H4 (cell line): ENCODE measurements at regions not wholly inside any gene's neighbourhood (a gene's known extent, or its start where the extent isn't known, plus 50 kb on each side); places are given as distances from the start of the nearest gene placed in this dataset.

ENCODE experiments used
- DNase-seq: peaks from one replicate; pipeline ENCODE4 v3.0.0-alpha.2; 2015; ENCODE audit warnings: low spot score

DNA sequence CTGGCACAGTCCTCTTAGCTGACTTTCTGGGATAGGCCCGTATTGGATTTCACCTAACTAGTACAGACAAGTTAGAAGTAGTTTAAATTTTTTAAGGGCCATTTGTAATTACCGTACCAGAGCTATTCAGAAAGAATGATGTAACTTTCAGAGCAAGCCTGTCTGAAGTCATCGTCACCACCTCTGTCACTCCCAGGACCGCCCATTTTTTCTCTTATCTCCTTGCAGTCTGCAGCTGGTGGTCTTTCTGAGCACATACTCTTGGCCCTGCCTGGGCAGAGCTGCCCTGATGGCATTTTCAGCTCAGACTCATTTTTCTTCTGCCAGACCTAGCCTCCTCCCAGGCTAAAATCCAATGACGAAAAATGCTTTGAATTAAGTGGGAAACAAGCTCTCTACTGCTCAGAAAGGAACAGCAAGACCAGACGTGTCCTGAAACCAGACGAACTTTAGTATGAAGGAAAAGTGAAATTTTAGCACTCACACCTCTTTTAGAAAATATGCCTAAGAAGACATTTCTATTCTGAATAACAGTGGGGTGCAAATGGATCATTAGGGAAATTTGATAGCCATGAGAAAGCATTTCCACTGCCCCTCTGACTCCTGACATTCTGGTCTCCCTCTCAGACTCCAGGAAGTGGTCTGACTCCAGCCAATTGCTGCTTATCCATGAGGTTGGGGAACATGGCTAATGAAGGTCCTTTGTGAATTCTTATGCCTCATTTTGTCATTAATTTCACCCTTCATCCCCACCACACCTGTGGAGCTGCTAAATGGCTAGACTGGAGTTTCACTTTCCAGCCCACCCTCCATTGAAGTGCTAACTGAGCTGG is 162.4 kb upstream of the GYPA start:
- DNase-seq, result no peak

DNA sequence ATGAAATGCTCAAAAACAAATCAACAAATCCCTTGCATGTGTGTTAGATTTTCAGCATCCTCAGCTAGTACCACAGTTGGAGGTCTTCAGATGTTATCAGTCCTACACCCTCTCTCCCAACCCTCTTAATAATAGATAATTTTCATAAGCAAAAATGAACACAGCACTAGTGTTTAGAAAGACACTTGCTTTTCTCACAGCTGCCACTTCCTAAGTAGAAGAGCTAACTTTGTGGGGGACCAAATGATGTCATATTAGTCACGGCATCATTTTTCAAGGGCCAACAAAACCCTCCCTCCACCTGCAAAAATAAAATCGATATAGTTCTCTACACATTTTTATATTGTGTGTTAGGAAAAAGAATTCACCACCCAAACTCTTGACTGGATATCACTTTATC is 163.5 kb upstream of the GYPA start:
- no peak for DNase-seq

DNA sequence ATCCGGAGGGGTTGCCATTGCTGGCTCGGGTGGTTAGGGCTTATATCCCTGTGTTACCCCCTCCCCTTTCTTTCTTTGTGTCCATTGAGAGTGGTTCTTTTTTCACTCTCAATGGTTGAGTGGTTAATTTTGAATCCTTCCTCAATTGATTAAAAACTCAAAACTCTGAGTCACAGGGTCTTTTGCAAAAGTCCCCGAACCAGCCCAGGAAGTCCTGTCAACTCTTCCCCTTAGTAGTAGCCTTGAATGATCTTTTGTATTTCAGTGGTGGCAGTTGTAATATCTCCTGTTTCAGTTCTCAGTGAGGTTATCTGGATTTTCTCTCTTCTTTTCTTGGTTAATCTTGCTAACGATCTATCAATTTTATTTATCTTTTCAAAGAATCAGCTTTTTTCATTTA is 170.0 kb upstream of the GYPA start:
- no peak for DNase-seq

DNA sequence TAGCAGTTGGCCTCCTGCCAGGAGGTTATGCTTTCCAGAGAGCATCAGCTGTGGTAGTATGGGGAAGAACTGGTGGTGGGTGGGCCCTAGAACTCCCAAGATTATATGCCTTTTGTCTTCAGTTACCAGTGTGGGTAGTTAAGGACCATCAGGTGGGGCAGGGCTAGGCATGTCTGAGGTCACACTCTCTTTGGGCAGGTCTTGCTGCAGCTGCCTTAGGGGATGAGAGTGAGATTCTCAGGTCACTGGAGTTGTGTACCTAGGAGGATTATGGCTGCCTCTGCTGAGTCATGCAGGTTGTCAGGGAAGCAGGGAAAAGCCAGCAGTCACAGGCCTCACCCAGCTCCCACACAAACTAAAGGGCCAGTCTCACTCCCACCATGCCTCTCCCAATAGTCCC is 172.9 kb upstream of the GYPA start:
- no peak for DNase-seq

DNA sequence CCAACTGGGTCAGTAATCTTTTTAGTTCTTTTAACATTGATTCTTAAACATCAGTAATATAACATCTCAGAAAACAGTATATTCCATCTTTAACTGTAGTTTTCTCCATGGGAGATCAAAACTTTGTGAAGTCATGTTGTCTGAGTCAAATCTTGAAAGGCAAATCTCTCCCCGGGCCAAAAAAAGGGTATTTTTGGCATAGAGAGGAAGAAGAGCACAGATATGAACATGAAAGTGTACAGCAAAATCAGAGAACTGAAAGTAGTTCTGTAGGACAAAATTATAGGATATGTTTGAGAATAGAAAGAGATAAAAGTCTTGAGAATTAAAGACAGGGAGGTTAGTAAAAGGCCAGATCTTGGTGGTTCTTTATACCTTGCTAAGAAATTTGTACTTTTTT is 176.4 kb upstream of the GYPA start:
- no peak for DNase-seq

DNA sequence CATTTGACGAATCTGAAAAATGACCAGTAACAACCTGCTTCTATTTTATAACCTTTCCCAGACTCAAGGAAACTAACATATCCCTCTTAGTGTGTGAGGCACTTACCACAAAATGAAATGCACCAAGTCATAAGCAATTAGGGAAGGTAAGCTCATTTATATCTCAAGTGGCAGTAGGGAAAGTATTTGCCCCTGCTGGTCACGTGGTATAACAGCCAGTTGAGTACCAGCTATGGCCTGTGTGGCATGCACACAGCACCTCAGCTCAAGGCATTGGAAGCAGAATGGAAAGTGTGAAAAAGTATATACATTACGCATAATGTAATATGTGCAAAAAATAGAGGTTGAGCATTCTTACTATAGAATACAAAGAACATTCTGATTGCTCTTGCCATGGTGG is 178.3 kb upstream of the GYPA start:
- DNase-seq, result no peak

DNA sequence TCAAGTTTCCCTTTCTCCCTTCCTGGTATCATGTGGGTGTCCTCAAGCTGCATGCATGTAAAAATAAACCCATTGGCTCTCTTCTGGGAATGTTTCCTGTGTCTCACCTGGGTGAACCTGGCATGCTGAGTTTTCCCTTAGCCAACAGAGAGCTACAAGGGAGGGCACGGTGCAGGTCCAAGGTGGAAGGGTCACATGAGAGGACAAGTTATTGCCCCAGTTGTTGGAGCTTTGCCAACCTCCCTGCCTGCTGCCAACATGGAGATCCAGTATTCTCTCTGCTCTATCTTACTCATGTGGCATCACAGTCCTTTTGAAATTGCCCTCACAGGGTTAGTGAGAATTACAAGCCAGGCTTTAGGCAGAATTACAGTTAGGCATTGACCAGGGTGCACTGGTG is 196.1 kb upstream of the GYPA start:
- no peak for DNase-seq

DNA sequence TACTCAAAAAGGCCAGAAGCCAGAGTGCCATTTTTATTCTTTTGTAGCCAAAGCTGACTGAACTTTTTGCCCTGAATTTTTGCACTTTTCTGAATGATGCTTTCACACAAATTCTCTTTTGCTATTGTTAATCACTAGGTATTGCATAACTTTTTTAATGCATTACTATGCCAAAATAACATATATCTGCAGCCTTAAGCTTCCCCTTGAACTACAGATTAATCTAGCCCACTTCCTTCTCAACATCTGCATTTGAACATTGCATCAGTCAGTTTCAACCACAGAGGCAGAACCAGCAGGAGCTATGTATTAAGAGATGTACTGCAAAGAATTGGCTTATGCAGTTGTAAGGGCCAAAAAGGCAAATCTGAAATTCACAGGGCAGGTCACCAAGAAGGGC is 197.6 kb upstream of the GYPA start:
- DNase-seq, result no peak

DNA sequence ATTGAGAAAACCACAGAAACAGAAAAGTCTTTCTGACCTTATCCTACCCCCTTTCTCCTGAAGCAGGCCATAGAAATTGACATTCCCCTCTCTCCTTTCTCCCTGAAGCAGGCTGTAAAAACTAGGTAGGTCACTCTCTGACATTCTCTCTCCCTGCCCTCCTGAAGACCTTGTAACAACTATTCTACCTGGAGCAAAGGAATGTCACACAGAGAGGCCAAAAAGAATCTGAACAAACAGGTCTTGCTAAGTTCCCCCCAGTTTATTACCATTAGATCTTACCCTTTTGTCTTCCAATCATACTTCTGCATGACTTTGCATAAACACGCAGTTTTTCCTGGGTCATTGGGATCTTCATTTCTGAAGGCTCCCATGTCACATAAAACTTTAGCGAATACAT is 198.3 kb upstream of the GYPA start:
- no peak for DNase-seq

DNA sequence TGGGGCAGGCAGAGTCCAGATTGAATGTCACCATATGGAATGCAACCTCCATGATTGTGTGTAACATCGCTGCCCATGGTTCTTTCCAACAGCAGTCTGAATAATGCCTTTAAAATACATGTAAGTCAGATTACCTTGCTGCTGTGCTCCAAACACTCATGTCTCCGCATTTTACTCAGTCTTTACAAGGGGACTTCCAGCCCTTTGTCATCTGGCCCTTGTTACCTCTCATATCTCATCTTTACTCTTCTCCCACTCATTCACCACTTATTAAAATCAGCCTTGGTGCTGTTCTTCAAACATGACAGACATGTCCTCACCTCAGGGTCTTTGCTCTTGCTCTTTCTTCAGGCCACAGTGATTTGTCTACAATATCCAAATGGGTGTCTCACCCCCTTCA is 200.4 kb upstream of the GYPA start:
- no peak for DNase-seq

DNA sequence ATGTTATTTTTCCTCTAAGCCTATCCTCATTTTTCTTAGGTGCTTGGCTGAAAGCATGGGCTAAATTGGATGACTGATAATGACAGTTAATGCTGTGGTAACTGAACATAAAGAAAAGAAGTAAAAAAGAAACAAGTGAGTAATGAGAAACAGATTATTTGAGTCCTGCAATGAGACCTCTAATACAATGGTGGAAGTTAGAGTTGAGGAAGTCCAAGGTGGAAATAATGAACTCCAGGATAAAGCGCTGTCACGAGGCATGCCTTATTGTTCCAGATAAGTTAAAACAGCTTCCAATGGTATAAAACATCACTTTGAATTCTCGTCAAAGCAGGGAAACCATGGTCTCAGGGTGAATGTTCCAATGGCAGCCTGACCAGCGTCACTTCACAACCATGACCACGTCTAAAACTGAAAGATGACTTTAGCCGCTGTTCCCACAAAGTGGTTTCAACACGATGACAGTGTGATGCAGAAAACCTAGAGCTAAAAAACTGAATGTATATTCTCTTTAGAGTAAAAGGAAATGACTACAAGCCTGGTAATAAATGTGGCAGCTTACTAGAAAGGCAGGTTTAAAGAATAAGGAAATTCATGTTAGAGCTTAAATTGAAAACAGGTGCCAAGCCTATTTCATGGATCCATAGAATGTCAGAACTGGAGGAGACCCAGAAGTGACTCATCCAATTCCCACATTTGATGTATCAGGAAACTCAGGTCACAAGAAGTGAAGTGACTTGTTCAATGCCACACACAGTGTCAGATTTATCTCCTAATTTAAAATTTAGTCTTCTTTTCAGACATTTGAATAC is 202.6 kb upstream of the GYPA start:
- no peak for DNase-seq

DNA sequence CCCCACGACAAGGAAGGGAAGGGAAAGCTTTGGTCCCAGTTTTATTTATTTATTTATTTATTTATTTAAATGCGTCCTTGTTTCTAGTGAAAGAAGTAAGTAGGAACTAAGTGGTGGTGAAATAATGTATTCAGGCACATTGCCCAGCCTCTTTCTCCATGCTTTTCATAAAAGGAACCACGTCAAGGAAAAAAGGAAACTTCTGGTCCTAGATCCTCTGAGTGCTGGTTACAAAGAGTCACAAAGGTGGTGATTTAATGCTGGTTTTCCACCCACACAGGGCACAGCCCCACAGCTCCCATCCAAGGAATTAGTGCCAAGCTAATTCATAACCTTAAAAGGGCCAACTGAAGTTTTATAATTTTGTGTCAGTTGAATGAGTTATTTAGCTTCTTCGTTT is 206.6 kb upstream of the GYPA start:
- DNase-seq, result no peak

DNA sequence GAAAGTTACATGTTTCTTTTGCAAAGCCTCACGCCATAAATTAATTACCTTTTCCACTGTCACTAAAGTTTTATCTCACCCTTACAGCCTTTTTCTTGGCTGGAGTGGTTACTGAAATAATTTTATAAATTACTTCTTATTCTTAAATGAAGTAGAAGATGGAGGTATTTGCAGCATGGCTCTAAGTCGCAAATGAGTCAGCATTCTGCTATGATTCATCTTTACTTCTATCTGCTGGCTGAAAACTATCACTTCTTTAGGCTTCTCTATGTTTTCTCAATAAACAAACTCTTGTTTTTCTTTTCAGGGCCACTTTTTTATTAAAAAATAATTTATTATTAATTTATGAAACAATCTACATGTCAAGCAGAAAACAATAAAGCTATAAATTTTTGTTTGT is 210.2 kb upstream of the GYPA start:
- no peak for DNase-seq

DNA sequence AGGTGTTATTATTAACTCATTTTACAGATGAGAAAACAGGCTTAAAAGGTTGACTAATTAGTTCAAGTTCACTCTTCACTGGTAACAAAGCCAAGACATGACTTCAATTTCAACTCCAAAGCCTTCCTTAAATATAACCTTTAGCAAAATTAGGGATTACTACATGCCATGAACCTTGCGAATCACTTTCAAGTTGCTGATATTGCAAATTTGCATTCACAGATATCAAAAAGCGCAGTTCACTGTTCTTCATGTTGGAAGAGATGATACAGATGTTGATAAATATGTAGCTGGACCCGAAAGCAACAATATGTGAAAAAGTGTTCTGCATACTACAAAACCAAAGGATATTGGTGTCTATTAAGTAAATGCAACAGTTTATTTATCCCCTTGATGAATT is 210.8 kb upstream of the GYPA start:
- no peak for DNase-seq

DNA sequence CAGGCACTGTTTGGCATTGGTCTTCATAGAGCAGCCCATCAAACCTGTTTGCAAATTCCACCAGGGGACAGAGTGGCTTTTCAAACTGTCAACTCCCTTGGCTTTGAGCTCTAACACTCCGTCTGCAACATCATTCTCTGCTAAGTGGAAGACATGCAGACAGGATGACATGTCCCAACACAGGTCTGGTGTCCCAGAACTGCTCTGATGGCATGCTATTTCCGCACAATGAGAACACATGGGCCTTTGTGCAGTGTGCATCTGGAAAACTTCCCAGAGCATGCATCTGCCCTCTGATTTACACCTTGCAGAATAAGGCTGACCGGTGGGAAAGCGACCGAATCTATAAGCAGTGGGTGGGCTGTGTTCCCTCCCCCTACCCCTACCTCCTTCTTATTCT is 212.8 kb upstream of the GYPA start:
- DNase-seq, result no peak

DNA sequence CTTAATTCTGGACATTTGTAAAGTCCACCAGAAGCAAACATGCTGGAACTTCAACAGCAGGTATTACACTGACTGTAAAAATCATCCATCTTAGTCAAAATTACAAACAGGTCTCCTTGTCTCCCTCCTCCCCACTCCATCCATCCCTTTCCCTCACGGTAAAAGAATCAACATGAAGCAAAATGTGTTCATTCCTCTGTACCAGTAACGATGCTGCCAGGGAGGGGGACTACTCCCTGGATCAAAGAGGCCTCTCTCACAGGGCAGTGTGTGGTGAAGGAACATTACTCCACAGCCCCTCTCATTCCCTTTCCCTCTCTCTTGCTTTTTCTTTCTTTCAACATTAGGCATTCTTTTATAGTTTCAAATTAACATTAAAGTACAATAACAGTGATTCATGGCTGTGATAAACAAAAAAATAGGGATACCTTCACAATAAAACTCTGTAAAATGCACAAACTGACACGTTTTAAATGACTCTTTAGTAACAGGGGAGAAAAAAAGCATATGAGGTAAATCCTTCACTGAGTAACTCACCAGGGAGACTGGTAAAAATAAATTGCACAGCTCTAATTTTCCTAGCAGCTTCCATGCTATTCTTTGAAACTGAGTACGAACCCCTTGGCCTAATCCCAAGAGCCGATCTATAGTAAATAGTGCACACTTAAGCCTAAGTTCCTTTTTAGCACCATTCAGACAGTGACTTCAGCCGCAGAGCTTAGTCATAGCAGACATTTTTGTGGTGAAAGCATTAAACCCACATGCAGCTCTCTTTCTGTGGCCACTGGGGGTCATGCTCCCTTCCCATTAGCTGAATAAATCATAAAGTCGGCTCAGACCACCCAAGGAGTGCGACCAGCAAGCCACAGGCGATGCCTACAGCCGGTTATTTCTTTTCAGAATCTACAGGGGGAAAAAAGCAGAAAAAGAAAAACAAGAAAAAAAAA is 215.6 kb upstream of the GYPA start:
- peak; percentile 96 for DNase-seq

DNA sequence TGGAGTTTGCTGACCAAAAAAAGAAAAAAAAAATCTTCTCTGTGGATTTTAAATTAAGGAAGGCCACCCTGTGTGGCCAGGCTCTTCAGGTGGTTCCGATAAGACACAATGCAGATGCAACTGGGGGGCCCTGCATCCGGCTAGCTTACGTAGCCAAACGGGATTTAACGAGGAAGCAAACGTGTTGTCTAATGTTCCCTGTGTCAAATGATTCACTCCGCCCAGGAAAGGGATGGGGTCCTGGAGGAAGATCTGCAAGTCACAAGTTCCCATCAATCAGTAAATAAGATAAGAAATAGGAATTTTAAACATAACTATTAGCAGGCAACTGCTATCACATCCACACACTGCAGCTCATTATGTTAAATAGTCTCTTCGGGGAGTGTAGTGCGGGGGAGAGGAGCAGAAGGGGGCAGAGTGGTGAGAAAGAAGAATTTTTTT is 216.4 kb upstream of the GYPA start:
- no peak for DNase-seq

DNA sequence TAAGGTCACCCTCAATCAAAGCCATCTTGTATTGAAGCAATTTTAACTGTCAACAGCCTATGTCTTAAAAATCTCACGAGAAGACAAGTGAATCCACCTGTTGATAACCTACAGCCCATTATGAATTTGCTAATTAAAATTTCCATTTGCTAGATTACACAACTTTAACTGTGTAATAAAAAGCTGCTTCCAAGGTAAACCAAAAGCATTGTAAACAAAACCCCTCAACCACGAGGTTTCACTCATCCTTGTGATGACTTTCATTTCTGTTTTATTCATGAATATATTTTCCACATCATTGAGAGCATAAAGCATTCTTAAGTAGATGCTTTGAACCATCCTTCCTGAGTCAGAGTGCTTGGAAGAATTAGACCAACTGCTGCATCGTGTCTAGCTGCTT is 217.5 kb upstream of the GYPA start:
- no peak for DNase-seq

DNA sequence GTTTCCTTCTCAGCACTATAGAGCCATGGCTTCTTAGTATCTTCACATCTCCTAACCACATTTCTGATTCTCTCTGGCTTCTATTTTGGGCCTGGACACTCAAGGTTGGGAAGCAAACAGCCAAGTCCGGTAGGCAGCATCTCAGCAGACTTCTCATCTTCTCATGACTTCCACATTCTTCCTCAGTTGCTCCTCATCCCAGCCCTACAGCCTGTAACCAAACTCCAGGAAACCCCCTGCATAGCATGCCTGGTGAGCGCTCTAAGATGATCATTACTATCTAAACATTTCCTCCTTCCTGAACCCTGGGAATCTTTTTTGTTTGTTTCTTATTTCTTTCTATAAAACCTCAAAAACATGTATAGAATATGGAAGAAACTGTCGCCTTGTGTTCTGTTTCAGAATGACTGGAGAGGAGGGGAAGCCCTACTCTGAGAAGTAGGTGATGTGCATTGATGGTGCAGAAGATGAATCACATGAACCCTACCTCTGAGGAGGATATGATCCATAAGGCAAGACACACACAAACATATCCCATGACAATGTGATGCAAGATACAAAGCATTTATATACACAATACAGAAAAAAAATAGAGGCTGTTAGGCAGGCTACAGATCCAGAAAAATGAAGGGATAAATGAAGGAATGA is 219.8 kb upstream of the GYPA start:
- DNase-seq, result no peak

DNA sequence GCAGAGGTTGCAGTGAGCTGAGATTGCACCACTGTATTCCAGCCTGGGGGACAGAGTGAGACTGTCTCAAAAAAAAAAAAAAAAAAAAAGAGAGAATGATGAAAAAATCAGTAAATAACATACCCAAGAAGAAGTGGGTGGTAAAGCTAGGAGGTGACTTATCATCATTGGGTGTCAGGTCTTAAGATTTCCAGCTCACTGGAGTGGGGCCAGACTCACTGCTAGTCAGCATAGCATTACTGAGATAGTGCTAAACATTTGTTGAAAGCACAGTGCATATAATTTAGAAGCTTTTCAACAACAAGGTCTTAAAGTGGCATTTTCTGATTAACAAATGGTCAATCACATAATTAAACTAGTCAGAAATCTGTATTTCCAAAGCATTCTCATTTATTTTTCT is 221.8 kb upstream of the GYPA start:
- DNase-seq, result no peak

DNA sequence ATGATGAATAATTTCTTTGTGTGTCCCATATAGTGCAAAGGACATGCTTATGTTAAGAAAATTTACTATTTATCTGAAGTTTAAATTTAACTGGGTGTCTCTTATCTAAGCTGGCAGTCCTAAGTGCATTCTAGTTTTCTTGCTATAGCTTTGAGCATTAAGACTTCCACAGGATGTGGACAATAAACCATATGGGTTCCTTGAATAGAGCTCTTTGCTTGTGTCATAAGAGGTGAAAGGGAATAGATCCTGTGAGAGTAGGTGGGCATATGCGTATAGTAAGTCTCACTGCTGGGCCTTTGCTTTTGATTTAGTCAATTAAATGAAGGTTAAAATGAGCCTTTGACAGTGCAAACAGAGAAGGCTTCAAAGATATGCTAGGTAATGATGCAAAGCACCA is 223.4 kb upstream of the GYPA start:
- no peak for DNase-seq

DNA sequence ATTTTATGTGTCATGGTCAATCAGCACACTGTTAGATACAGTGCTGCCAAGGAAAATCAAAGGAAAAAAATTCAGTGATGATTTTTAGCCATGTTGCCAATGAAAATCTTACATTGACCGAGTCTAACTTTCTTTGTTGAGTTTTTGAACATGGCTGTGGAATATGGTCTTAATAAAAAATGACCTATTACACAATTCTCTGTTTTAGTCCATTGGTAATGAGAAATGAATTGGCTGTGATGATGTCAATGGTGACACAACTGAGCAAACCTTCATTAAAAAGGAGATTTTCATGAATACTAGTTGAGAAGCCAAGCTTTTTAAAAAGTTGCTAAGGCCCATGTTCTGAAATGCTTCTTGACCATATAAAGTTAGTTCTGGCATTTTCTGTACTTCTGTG is 225.9 kb upstream of the GYPA start:
- no peak for DNase-seq
